Esophagus squamous epithelium (tissue), 5 donors: ENCODE measurements at regions not wholly inside any gene's neighbourhood (a gene's known extent, or its start where the extent isn't known, plus 50 kb on each side); places are given as distances from the start of the nearest gene placed in this dataset.

Experiments
- DNase-seq: peaks from one replicate; lab custom pipeline; 2025; lab: John Stamatoyannopoulos, UW
- H3K27ac ChIP-seq, 4 donors: fragments of 200-600 bp; sonication (generic); one replicate each; pipeline ENCODE4 v1.5.1; 2016 to 2019; ENCODE audit warnings: mild to moderate bottlenecking in 1 of 4
- H3K27me3 ChIP-seq, 4 donors: fragments of 200-600 bp; sonication (generic); 1 replicate in 3 of 4; 2 replicates in 1 of 4; pipeline versions ENCODE4 v1.5.1 to v1.6.0; 2017 to 2021; ENCODE audit warnings: antibody characterized with exemption in 1 of 4
- H3K36me3 ChIP-seq, 3 donors: fragments of 200-600 bp; sonication (generic); one replicate each; pipeline ENCODE4 v1.5.1; 2016 to 2019
- H3K4me1 ChIP-seq, 3 donors: fragments of 200-600 bp; sonication (generic); one replicate each; pipeline ENCODE4 v1.5.1; 2017 to 2019
- H3K4me3 ChIP-seq, 4 donors: fragments of 200-600 bp; sonication (generic); 1 replicate in 3 of 4; 2 replicates in 1 of 4; pipeline ENCODE4 v1.5.1; 2016 to 2019; ENCODE audit warnings: mild to moderate bottlenecking in 2 of 4, moderate library complexity in 1 of 4
- H3K9me3 ChIP-seq, 3 donors: fragments of 200-600 bp; sonication (generic); one replicate each; pipeline ENCODE4 v1.5.1; 2016 to 2019
- CTCF ChIP-seq, 6 experiments: fragments of 450-650 bp in 4 of 6; fragments of 200-600 bp in 2 of 6; sonication (generic) in 2 of 6; IDR thresholded peaks; one replicate each; pipeline ENCODE4 v1.5.1; 2016 to 2019; ENCODE audit warnings: antibody characterized with exemption in 6 of 6, mild to moderate bottlenecking in 4 of 6, moderate library complexity in 4 of 6
- POLR2A ChIP-seq, 4 donors: fragments of 450-650 bp; IDR thresholded peaks; one replicate each; pipeline ENCODE4 v1.6.1; 2017; ENCODE audit warnings: antibody characterized with exemption in 4 of 4, mild to moderate bottlenecking in 4 of 4, moderate library complexity in 3 of 4
- WGBS, 2 donors: methylation state at CpG; one replicate each; pipeline ENCODE4 v1.1.5; 2018; 5-methylcytosine and 5-hydroxymethylcytosine counted together
- intact Hi-C: fragments of 100-400 bp; cut with DNase I; formaldehyde crosslinking; loops from one replicate; pipeline ENCODE4 v1.15.0; 2022
- donor health status: DM: yes; HTN: yes; CAD: no.

DNA sequence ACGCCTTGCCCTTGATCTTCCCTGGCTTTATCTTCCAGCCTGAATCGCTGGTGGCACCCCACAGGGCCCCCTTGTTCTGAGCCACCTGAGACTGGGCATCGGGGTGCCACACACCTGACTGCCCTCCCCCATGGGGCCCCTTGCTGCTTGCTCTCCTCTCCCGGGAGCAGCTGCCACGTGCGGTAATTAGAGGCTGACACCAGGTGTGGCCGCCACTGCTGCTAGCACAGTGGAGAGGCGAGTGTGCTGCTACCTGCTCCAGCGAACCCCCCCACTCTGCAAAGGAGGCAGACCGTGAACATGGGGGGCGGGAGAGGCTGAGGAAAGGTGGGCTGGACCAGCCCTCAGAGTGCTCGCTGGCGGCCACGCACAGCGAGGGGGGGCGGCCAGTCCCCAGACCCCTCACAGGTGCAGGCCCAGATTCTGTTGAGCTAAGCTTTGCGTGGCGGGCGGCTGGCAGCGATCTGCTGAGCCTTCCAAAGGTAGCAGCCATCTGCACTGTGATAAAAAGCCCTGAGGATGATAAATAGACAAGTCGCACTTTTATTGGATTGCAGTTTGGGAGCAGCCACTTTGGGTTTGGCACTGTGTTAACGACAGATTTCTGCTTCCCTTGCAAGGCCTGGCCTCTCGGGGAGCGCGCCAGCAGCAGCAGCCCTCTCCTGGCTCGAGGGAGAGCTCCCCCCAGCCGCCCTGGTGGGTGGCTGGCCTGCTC, 167.9 kb upstream of the GSE1 start:
- TF ChIP-seq CTCF (IDR thresholded peaks at IDR 0.05) (no peak), POLR2A (IDR thresholded peaks at IDR 0.05) (no peak)
- no peak for DNase-seq
- no peaks in the 10 kb centered on the region for H3K9me3 ChIP-seq
- peaks cover 0 to 30% (median 0%) of the 10 kb centered on the region in 3 donors for H3K4me1 ChIP-seq
- H3K27ac ChIP-seq: no peak overlapping the region
- H3K4me3 ChIP-seq: no peak overlapping the region
- H3K27me3 ChIP-seq: peaks cover 0 to 16% (median 0%) of the 10 kb centered on the region in 4 donors
- intact Hi-C loops: no loop called here
- H3K36me3 ChIP-seq: no peaks in the 10 kb centered on the region
- 48 to 64% methylated on average over 5 to 10 of the region's 27 CpGs for WGBS, 2 donors

GRCh38 chr16:85445779-85446222, 167.3 kb upstream of the GSE1 start:
- Histone ChIP-seq H3K9me3 (no peaks in the 10 kb centered on the region), H3K4me3 (no peak overlapping the region), H3K4me1 (peaks cover 0 to 30% (median 0%) of the 10 kb centered on the region in 3 donors), H3K27me3 (peaks cover 0 to 16% (median 0%) of the 10 kb centered on the region in 4 donors), H3K36me3 (no peaks in the 10 kb centered on the region), H3K27ac (no peak overlapping the region)
- intact Hi-C loops: no loop called here
- 44 to 100% methylated on average over 2 to 8 of the region's 14 CpGs for WGBS, 2 donors
- DNase-seq: no peak
- TF ChIP-seq POLR2A (IDR thresholded peaks at IDR 0.05) (no peak), CTCF (IDR thresholded peaks at IDR 0.05) (no peak)

DNA sequence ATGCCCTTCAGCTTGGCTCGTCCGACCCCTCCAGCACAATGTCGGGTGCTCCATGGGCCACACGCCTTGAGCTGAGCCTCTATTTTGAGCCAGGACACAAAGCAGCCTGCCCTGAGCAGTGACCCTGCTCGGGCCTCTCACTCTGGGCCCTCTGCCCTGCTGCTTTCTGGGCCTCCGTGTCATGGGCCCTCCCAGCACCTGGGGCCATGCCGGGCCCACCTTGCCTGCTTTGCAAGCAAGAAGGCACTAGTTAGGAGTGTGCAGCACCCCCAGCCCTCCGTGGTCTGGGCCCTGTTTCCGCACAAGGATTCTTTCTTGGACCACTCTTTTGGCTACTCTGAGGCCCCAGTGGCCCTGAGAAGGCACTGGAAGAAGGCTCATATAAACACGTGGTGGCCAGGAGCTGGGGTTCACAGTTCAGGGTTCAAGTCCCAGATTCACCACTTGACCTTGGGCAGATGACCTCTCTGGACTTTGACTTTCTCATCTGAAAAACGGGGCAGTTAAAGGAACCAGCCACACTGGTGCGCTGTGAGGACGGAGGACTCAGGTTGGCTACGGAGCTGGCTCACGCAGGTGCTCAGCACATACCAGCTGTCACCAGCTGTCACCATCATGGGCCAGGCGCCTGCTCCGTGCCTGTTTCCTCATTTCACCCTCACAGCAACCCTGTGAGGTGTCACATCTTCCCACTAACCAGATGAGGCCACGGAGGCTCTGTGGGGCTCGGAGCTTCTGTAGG, 166.0 kb upstream of the GSE1 start:
- WGBS, 2 donors: 73 to 85% methylated on average over 5 to 9 of the region's 19 CpGs

GRCh38 chr16:85447693-85448313, 165.3 kb upstream of the GSE1 start:
- H3K36me3 ChIP-seq: no peaks in the 10 kb centered on the region
- no peak overlapping the region for H3K27ac ChIP-seq
- H3K9me3 ChIP-seq: no peaks in the 10 kb centered on the region
- no peak for DNase-seq
- TF ChIP-seq POLR2A (IDR thresholded peaks at IDR 0.05) (no peak), CTCF (IDR thresholded peaks at IDR 0.05) (no peak)
- H3K27me3 ChIP-seq: peaks cover 0 to 20% (median 0%) of the 10 kb centered on the region in 4 donors
- intact Hi-C loops: no loop called here
- H3K4me1 ChIP-seq: peaks cover 0 to 32% (median 0%) of the 10 kb centered on the region in 3 donors
- 44 to 83% methylated on average over 5 to 8 of the region's 11 CpGs for WGBS, 2 donors
- H3K4me3 ChIP-seq: no peak overlapping the region

More for the DNA sequence above, 166.0 kb upstream of the GSE1 start:
- no peak overlapping the region for H3K27ac ChIP-seq
- H3K27me3 ChIP-seq: peaks cover 0 to 16% (median 0%) of the 10 kb centered on the region in 4 donors
- H3K9me3 ChIP-seq: no peaks in the 10 kb centered on the region
- no peaks in the 10 kb centered on the region for H3K36me3 ChIP-seq
- intact Hi-C loops: no loop called here
- TF ChIP-seq POLR2A (IDR thresholded peaks at IDR 0.05) (no peak), CTCF (IDR thresholded peaks at IDR 0.05) (no peak)
- H3K4me3 ChIP-seq: no peak overlapping the region
- no peak for DNase-seq
- peaks cover 0 to 30% (median 0%) of the 10 kb centered on the region in 3 donors for H3K4me1 ChIP-seq
